Vagina (tissue), 2 donors: ENCODE measurements at regions not wholly inside any gene's neighbourhood (a gene's known extent, or its start where the extent isn't known, plus 50 kb on each side); places are given as distances from the start of the nearest gene placed in this dataset.

Source experiments
- DNase-seq, 2 donors: peaks; one replicate each; pipeline ENCODE4 v3.0.0-alpha.2; 2017; ENCODE audit errors: extremely low spot score in 2 of 2
- H3K27ac ChIP-seq: fragments of 200-600 bp; sonication (generic); one replicate; pipeline ENCODE4 v1.5.1; 2019
- H3K27me3 ChIP-seq: fragments of 200-600 bp; sonication (generic); one replicate; pipeline ENCODE4 v1.5.1; 2019
- H3K36me3 ChIP-seq, 2 donors: fragments of 200-600 bp; sonication (generic); one replicate each; pipeline ENCODE4 v1.5.1; 2017 to 2019
- H3K4me1 ChIP-seq: fragments of 200-600 bp; sonication (generic); one replicate; pipeline ENCODE4 v1.5.1; 2019
- H3K4me3 ChIP-seq, 2 donors: fragments of 200-600 bp; sonication (generic); 1 replicate in 1 of 2; 2 replicates in 1 of 2; pipeline ENCODE4 v1.5.1; 2016 to 2019
- H3K9me3 ChIP-seq: fragments of 200-600 bp; sonication (generic); one replicate; pipeline ENCODE4 v1.5.1; 2019
- POLR2A ChIP-seq, 2 donors: fragments of 450-650 bp; IDR thresholded peaks; one replicate each; pipeline ENCODE4 v1.6.1; 2017; ENCODE audit warnings: antibody characterized with exemption in 2 of 2, mild to moderate bottlenecking in 2 of 2, moderate library complexity in 2 of 2
- POLR2AphosphoS5 ChIP-seq, 2 donors: sonication (generic); formaldehyde crosslinking; IDR thresholded peaks; one replicate each; pipeline ENCODE4 v1.9.0; 2017; ENCODE audit warnings: antibody characterized with exemption in 2 of 2, mild to moderate bottlenecking in 2 of 2, low read depth in 1 of 2; ENCODE audit not compliant: insufficient read depth in 1 of 2
- intact Hi-C: fragments of 100-400 bp; cut with DNase I; formaldehyde crosslinking; loops from one replicate; pipeline ENCODE4 v1.15.1; 2023
- TF ChIP-seq, protein P1 (sequence below), 3 experiments: fragments of 450-650 bp in 2 of 3; fragments of 200-600 bp in 1 of 3; sonication (generic) in 1 of 3; IDR thresholded peaks; one replicate each; pipeline ENCODE4 v1.5.1; 2017 to 2019; ENCODE audit warnings: antibody characterized with exemption in 3 of 3, mild to moderate bottlenecking in 2 of 3, moderate library complexity in 2 of 3

DNA sequence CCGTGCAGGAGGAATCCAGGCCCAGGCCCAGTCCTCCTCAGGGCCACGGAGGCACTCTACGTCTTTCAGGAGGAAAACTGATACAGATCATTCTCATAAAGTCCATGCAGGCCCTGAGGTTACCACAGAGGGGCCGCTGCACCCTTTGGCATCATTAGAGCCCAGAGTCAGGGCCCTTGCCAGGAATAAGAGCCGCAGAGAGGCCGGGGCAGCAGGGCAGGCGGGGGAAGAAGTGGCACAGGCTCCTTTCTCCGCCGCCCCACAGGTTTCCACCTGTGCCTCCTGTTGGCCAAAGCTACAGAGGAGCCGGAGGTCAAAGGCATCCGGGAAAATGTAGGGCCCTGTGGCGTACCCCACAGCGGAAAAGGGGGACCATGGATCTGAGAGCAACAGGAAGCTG, 366.6 kb upstream of the SHH start:
- TF ChIP-seq, protein P1, sequence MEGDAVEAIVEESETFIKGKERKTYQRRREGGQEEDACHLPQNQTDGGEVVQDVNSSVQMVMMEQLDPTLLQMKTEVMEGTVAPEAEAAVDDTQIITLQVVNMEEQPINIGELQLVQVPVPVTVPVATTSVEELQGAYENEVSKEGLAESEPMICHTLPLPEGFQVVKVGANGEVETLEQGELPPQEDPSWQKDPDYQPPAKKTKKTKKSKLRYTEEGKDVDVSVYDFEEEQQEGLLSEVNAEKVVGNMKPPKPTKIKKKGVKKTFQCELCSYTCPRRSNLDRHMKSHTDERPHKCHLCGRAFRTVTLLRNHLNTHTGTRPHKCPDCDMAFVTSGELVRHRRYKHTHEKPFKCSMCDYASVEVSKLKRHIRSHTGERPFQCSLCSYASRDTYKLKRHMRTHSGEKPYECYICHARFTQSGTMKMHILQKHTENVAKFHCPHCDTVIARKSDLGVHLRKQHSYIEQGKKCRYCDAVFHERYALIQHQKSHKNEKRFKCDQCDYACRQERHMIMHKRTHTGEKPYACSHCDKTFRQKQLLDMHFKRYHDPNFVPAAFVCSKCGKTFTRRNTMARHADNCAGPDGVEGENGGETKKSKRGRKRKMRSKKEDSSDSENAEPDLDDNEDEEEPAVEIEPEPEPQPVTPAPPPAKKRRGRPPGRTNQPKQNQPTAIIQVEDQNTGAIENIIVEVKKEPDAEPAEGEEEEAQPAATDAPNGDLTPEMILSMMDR (IDR thresholded peaks at IDR 0.05) = no peak
- TF ChIP-seq POLR2A (IDR thresholded peaks at IDR 0.05) = no peak
- no peak for TF ChIP-seq POLR2AphosphoS5 (IDR thresholded peaks at IDR 0.05; ENCODE audit: insufficient read depth in 1 of 2, low read depth in 1 of 2)
- Histone ChIP-seq H3K27ac (no peak overlapping the region), H3K9me3 (no peaks in the 10 kb centered on the region), H3K4me3 (no peak overlapping the region), H3K4me1 (no peaks in the 10 kb centered on the region), H3K36me3 (no peaks in the 10 kb centered on the region), H3K27me3 (no peaks in the 10 kb centered on the region)
- no peak for DNase-seq
- intact Hi-C loops = no loop called here

DNA sequence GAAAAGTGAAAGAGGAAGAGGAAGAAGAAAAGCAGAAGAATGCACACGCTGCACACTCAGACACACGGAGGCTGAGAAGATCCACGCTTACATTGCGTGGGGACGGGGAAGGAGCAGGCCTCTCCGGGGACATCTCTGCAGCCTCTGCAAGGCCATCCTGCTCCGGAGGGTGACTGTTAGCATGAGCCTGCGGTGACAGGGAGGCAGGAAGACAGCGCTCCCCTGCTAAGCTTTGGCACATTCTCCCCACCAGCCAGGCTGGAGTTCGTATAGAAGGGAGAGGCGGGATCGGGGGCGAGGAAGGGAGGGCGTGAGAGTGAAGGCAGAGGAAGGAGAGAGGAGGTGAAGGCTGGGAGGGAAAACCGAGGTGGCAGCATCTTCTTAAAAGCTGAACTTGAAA, 366.0 kb upstream of the SHH start:
- Histone ChIP-seq H3K4me1 (no peaks in the 10 kb centered on the region), H3K9me3 (no peaks in the 10 kb centered on the region), H3K27ac (no peak overlapping the region), H3K4me3 (no peak overlapping the region), H3K36me3 (no peaks in the 10 kb centered on the region), H3K27me3 (no peaks in the 10 kb centered on the region)
- TF ChIP-seq POLR2AphosphoS5 (IDR thresholded peaks at IDR 0.05; ENCODE audit: insufficient read depth in 1 of 2, low read depth in 1 of 2) = no peak
- no peak for TF ChIP-seq POLR2A (IDR thresholded peaks at IDR 0.05)
- TF ChIP-seq, protein P1 (IDR thresholded peaks at IDR 0.05) = no peak
- intact Hi-C loops = no loop called here
- no peak for DNase-seq

DNA sequence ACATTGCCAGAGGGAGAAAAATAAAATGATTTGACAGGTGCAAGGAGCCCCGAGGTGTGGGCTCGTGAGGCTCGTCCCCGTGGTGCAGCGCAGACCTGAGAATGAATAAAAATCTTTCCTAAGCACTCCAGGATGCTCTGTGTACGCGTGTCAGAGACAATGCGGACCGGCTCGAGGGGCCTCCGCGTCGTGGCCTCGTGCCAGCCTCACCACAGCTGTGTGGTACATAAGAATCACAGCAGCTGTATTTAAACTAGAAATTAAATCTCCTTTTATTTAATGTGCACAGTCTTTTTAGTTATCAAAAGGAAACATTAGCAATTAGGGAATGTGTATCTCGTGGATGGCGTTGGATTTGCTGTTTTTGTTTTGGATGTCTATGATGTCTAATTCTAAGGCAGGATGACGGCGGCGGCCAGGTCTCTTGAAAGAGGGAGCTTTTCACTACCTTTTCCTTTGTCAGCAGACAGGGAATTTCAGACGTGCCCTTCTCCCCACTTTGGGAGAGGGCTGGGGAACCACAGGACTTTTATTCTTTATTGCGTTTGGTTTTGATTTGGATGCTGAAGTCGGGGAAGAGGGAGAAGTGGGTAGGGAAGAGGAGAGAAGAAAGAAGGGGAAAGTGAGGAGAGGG, 365.3 kb upstream of the SHH start:
- Histone ChIP-seq H3K4me3 (no peak overlapping the region), H3K27ac (no peak overlapping the region), H3K36me3 (no peaks in the 10 kb centered on the region), H3K9me3 (no peaks in the 10 kb centered on the region), H3K27me3 (no peaks in the 10 kb centered on the region), H3K4me1 (no peaks in the 10 kb centered on the region)
- intact Hi-C loops = no loop called here
- no peak for DNase-seq
- no peak for TF ChIP-seq POLR2AphosphoS5 (IDR thresholded peaks at IDR 0.05; ENCODE audit: insufficient read depth in 1 of 2, low read depth in 1 of 2)
- no peak for TF ChIP-seq POLR2A (IDR thresholded peaks at IDR 0.05)
- TF ChIP-seq, protein P1 (IDR thresholded peaks at IDR 0.05) = no peak

DNA sequence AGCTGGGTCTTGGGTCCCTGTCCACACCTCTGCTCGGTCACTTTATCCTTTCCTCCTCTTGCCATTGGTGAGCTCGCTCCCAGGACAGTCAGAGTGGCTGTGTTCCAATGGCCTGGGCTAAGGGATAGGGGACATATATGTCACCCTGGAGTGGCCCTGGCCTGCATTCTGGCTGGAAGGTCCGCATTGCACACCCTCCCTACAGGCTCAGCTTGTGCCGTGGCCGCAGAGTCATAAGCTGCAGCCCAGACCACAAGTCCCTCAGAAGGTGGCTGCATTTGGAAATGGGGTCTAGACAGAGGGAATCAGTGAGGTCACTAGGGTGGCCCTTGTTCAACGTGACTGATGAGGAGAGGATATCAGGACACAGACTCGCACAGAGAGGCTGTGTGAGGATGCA, 363.8 kb upstream of the SHH start:
- Histone ChIP-seq H3K4me1 (no peaks in the 10 kb centered on the region), H3K27me3 (no peaks in the 10 kb centered on the region), H3K36me3 (no peaks in the 10 kb centered on the region), H3K4me3 (no peak overlapping the region), H3K27ac (no peak overlapping the region), H3K9me3 (no peaks in the 10 kb centered on the region)
- DNase-seq = no peak
- intact Hi-C loops = no loop called here
- TF ChIP-seq POLR2A (IDR thresholded peaks at IDR 0.05) = no peak
- TF ChIP-seq, protein P1 (IDR thresholded peaks at IDR 0.05) = no peak
- no peak for TF ChIP-seq POLR2AphosphoS5 (IDR thresholded peaks at IDR 0.05; ENCODE audit: insufficient read depth in 1 of 2, low read depth in 1 of 2)

DNA sequence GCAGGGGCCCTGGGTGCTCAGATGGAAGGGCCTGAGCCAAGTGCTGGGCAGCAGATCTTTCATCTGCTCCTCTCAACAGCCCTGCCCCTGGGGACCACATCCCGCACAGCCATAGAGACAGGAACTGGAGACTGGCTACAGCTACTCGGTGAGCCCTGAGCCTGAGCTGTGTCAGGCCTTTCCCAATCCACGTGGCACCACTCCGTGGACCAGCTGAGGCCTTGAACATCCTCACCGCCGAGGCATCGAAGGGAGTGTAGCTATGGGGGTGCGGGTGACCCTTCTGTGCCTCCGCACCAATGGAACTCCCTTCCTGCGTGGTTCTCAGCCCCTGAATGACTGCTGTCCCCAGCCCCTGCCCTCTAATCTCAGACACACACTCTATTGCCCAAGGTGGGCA, 362.7 kb upstream of the SHH start:
- intact Hi-C loops = no loop called here
- H3K9me3 ChIP-seq = no peaks in the 10 kb centered on the region
- no peak overlapping the region for H3K4me3 ChIP-seq
- DNase-seq = no peak
- TF ChIP-seq, protein P1 (IDR thresholded peaks at IDR 0.05) = no peak
- TF ChIP-seq POLR2AphosphoS5 (IDR thresholded peaks at IDR 0.05; ENCODE audit: insufficient read depth in 1 of 2, low read depth in 1 of 2) = no peak
- TF ChIP-seq POLR2A (IDR thresholded peaks at IDR 0.05) = no peak
- H3K27ac ChIP-seq = no peak overlapping the region
- no peaks in the 10 kb centered on the region for H3K36me3 ChIP-seq
- H3K4me1 ChIP-seq = no peaks in the 10 kb centered on the region
- no peaks in the 10 kb centered on the region for H3K27me3 ChIP-seq
